OCI-LY1 (cell line): ENCODE measurements at regions not wholly inside any gene's neighbourhood (a gene's known extent, or its start where the extent isn't known, plus 50 kb on each side); places are given as distances from the start of the nearest gene placed in this dataset.

Source experiments
- EZH2 ChIP-seq: fragments of 200-600 bp; sonication (generic), shearing (Covaris generic); IDR thresholded peaks from 2 replicates; pipeline ENCODE4 v1.8.0; 2017; ENCODE audit warnings: borderline replicate concordance, mixed run types, mild to moderate bottlenecking, antibody characterized with exemption, low read length, moderate library complexity, mixed read lengths
- TF ChIP-seq, protein P1 (sequence below): fragments of 200-600 bp; sonication (generic), shearing (Covaris generic); IDR thresholded peaks from 2 replicates; pipeline ENCODE4 v1.5.1; 2017; ENCODE audit warnings: mild to moderate bottlenecking, antibody characterized with exemption, low read length, moderate library complexity, mixed read lengths

DNA sequence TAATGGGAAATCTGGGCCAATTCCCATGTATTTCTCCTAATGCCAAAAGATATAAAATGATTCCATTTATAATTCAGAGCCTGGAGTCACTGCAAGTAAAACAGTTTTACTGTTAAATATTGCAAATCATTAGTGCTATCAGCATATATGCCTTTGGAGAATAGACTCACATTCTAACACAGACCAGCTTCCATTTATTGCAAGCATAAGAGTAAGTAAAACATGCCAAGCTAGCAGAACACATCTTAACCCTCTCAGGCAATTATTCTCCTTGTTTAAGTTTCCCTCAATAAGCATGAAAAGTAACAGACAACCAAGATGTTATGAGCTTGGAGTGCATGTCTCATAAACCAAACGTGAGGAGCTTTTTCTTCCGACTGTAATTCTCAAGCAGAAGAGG, 173.9 kb upstream of the GRIP1 start:
- TF ChIP-seq, protein P1, sequence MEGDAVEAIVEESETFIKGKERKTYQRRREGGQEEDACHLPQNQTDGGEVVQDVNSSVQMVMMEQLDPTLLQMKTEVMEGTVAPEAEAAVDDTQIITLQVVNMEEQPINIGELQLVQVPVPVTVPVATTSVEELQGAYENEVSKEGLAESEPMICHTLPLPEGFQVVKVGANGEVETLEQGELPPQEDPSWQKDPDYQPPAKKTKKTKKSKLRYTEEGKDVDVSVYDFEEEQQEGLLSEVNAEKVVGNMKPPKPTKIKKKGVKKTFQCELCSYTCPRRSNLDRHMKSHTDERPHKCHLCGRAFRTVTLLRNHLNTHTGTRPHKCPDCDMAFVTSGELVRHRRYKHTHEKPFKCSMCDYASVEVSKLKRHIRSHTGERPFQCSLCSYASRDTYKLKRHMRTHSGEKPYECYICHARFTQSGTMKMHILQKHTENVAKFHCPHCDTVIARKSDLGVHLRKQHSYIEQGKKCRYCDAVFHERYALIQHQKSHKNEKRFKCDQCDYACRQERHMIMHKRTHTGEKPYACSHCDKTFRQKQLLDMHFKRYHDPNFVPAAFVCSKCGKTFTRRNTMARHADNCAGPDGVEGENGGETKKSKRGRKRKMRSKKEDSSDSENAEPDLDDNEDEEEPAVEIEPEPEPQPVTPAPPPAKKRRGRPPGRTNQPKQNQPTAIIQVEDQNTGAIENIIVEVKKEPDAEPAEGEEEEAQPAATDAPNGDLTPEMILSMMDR, result no peak
- TF ChIP-seq EZH2, result no peak
